ENCODE measurements at regions not wholly inside any gene's neighbourhood (a gene's known extent, or its start where the extent isn't known, plus 50 kb on each side); places are given as distances from the start of the nearest gene placed in this dataset.
"Not testable (repeated sequence)": the region's sequence is repeated elsewhere in the genome, so short reads cannot be mapped to it uniquely, and the experiment has no call there.

- TF ChIP-seq CTCF (IDR thresholded peaks at IDR 0.05; ENCODE audit: control insufficient read depth, extremely low read depth, insufficient read depth) = no peak
- no peak overlapping the region for H3K4me3 ChIP-seq (ENCODE audit: low read depth, low read length)
- no peak for DNase-seq (ENCODE audit: low read depth)
These were observed 164.8 kb downstream of the LY86 start for GRCh38 chr6:6753301-6753700.

- no peak for DNase-seq (ENCODE audit: low read depth)
- TF ChIP-seq CTCF (IDR thresholded peaks at IDR 0.05; ENCODE audit: control insufficient read depth, extremely low read depth, insufficient read depth) = no peak
- H3K4me3 ChIP-seq (ENCODE audit: low read depth, low read length) = no peak overlapping the region
These were observed 168.0 kb downstream of the LY86 start for GRCh38 chr6:6756526-6756925.

- no peak for TF ChIP-seq CTCF (IDR thresholded peaks at IDR 0.05; ENCODE audit: control insufficient read depth, extremely low read depth, insufficient read depth)
- no peak for DNase-seq (ENCODE audit: low read depth)
- H3K4me3 ChIP-seq (ENCODE audit: low read depth, low read length) = no peak overlapping the region
These were observed 170.0 kb downstream of the LY86 start for GRCh38 chr6:6758546-6758914.

DNA sequence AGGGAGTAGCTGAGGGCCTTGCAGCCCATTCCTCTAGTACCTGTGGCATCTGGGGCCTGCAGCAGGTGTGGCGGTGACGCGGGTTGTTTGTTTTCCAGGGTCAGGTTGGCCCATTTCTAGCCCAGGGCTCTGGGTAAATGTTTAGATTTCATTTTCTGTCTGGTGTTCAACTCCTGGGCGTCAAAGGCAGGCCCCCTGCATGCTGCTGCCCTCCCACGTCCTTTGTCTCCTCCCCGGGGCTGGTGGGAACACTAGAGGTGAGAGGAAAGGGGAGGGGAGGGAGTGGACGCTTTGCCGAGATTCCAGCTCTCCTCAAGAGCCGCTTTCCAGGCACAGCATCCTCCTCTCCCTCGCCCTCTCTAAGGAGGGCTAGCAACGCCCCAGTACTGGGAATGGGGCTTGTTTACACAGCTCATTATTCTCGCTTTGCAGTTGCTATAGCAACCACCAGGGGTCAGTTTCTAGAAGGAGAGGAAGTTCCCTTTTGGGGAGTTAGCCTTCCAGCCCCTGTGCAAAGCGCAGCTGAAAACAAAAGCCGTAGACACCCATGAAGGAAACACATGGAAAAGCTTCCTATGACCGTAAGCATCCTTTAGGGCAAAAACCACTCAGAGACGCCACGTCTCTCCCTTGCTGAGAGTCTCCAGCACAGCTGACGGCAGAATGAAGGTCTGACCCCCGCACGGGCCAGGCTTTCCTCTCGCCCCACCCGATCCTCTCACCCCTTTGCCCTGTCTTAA is 170.6 kb downstream of the LY86 start:
- no peak for DNase-seq (ENCODE audit: low read depth)
- H3K4me3 ChIP-seq (ENCODE audit: low read depth, low read length) = no peak overlapping the region
- peak; percentile 34; the same call in 1 of the 2 replicates for TF ChIP-seq CTCF (IDR thresholded peaks at IDR 0.05; ENCODE audit: control insufficient read depth, extremely low read depth, insufficient read depth)

GRCh38 chr6:6760002-6760401 is 171.5 kb downstream of the LY86 start:
- no peak overlapping the region for H3K4me3 ChIP-seq (ENCODE audit: low read depth, low read length)
- TF ChIP-seq CTCF (IDR thresholded peaks at IDR 0.05; ENCODE audit: control insufficient read depth, extremely low read depth, insufficient read depth) = no peak
- no peak for DNase-seq (ENCODE audit: low read depth)

DNA sequence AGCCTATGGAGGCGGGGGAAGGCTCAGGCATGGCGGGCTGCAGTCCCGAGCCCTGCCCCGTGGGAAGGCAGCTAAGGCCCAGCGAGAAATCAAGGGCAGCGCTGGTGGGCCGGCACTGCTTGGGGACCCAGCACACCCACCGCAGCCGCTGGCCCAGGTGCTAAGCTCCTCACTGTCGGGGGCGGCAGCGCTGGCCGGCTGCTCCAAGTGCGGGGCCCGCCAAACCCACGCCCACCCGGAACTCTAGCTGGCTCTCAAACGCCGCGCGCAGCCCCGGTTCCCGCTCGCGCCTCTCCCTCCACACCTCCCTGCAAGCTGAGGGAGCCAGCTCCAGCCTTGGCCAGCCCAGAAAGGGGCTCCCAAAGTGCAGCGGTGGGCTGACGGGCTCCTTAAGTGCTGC is 174.0 kb downstream of the LY86 start:
- H3K4me3 ChIP-seq (ENCODE audit: low read depth, low read length); DNase-seq (ENCODE audit: low read depth): not testable (repeated sequence)

- no peak for DNase-seq (ENCODE audit: low read depth)
- H3K4me3 ChIP-seq (ENCODE audit: low read depth, low read length) = no peak overlapping the region
- TF ChIP-seq CTCF (IDR thresholded peaks at IDR 0.05; ENCODE audit: control insufficient read depth, extremely low read depth, insufficient read depth) = no peak
These were observed 176.4 kb downstream of the LY86 start for GRCh38 chr6:6764764-6765434.

All from LNCaP clone FGC (cell line).